Thoracic aorta (tissue), 2 donors: ENCODE measurements at regions not wholly inside any gene's neighbourhood (a gene's known extent, or its start where the extent isn't known, plus 50 kb on each side); places are given as distances from the start of the nearest gene placed in this dataset.

Experiments used
- ATAC-seq: fragments of 150-250 bp; one replicate; pipeline ENCODE4 v1.8.0; 2017; ENCODE audit warnings: low read depth; ENCODE audit not compliant: insufficient number of reproducible peaks, low FRiP score
- DNase-seq: peaks from one replicate; pipeline ENCODE4 v3.0.0-alpha.2; 2020; ENCODE audit warnings: low spot score
- H3K27ac ChIP-seq, 2 donors: fragments of 200-600 bp; sonication (generic); 1 replicate in 1 of 2; 2 replicates in 1 of 2; pipeline ENCODE4 v1.5.1; 2016; ENCODE audit warnings: mild to moderate bottlenecking in 2 of 2, moderate library complexity in 2 of 2
- H3K27me3 ChIP-seq: fragments of 200-600 bp; sonication (generic); replicated peaks from 2 replicates; pipeline ENCODE4 v1.6.0; 2016; ENCODE audit warnings: mild to moderate bottlenecking; ENCODE audit not compliant: insufficient read depth
- H3K36me3 ChIP-seq: fragments of 200-600 bp; sonication (generic); one replicate; pipeline ENCODE4 v1.5.1; 2016
- H3K4me1 ChIP-seq, 2 donors: fragments of 200-600 bp; sonication (generic); 1 replicate in 1 of 2; 2 replicates in 1 of 2; pipeline versions ENCODE4 v1.5.1 to v1.6.0; 2016; ENCODE audit warnings: low read depth in 2 of 2, mild to moderate bottlenecking in 1 of 2; ENCODE audit not compliant: control insufficient read depth in 1 of 2
- H3K4me3 ChIP-seq: fragments of 200-600 bp; sonication (generic); 2 replicates; pipeline ENCODE4 v1.5.1; 2016; ENCODE audit warnings: mild to moderate bottlenecking
- H3K9me3 ChIP-seq: fragments of 200-600 bp; sonication (generic); 2 replicates; pipeline ENCODE4 v1.5.1; 2016
- TF ChIP-seq, protein P1 (sequence below): fragments of 200-600 bp; sonication (generic); IDR thresholded peaks from one replicate; pipeline ENCODE4 v1.5.1; 2019; ENCODE audit warnings: antibody characterized with exemption

DNA sequence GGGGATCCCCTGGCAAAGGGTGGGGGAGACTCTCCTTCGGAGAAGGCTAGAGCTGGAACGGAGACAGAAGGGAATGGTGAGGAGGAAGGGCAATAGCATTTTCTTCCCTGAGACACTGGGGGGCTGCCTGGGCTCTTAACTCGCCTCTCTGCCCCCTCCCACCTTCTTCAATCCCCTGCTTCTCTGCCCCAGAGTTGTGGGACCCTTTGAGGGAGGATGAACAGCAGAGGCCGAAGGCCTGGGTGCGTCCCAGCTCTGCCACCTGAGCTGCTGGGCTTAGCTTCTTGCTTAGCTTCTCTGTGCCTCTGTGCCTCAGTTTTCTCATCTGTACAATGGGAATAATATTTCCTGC is 72.4 kb downstream of the RTL6 start:
- Histone ChIP-seq H3K27me3 (no peaks in the 10 kb centered on the region), H3K4me1 (no peaks in the 10 kb centered on the region), H3K9me3 (no peaks in the 10 kb centered on the region), H3K4me3 (no peak overlapping the region), H3K27ac (no peak overlapping the region), H3K36me3 (no peaks in the 10 kb centered on the region)
- no peak for ATAC-seq
- TF ChIP-seq, protein P1, sequence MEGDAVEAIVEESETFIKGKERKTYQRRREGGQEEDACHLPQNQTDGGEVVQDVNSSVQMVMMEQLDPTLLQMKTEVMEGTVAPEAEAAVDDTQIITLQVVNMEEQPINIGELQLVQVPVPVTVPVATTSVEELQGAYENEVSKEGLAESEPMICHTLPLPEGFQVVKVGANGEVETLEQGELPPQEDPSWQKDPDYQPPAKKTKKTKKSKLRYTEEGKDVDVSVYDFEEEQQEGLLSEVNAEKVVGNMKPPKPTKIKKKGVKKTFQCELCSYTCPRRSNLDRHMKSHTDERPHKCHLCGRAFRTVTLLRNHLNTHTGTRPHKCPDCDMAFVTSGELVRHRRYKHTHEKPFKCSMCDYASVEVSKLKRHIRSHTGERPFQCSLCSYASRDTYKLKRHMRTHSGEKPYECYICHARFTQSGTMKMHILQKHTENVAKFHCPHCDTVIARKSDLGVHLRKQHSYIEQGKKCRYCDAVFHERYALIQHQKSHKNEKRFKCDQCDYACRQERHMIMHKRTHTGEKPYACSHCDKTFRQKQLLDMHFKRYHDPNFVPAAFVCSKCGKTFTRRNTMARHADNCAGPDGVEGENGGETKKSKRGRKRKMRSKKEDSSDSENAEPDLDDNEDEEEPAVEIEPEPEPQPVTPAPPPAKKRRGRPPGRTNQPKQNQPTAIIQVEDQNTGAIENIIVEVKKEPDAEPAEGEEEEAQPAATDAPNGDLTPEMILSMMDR: no peak
- DNase-seq: no peak

DNA sequence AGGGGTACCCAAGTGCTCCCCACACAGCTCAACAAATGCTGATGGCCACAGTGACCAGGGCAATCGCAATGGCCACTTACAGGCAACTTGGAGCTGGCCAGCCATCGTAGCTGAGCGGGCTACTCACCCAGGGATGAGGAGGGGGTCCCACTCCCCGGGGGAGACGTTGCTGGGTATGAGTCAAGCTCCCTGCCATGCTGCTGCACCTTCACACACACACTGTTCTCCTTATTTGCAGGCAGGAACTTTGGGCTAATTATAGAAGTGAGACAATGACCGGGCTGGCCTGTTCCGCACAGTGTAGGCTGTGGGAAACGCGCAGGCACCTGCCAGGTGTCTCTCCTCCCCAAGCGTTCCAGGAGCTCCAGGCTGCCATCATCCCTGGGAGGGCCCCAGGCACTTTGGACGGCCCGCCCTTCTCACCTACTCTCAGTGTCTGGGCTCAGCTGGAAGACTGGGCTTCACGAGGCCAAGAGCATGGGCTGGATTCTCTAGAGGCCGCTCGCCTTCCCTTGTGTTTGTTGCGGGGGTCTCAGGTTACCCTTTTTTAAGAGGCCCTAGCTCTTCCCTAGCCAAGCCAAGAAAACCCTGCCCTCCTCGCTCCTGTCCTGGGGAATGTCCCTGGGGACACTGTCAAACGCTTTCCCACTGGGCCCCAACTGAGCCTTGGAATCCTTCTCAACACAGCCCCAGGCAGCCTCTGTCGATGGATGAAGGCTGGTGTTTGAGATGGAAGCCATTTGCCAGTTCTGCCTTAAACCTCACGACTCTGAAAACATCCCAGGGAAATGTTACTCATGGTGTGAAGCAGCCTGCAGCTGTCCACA is 73.0 kb downstream of the RTL6 start:
- Histone ChIP-seq H3K9me3 (peaks cover 5% of the 10 kb centered on the region), H3K27me3 (no peaks in the 10 kb centered on the region), H3K4me3 (no peak overlapping the region), H3K27ac (no peak overlapping the region), H3K36me3 (no peaks in the 10 kb centered on the region), H3K4me1 (no peaks in the 10 kb centered on the region)
- ATAC-seq (no peak), DNase-seq (no peak)
- TF ChIP-seq, protein P1: no peak

DNA sequence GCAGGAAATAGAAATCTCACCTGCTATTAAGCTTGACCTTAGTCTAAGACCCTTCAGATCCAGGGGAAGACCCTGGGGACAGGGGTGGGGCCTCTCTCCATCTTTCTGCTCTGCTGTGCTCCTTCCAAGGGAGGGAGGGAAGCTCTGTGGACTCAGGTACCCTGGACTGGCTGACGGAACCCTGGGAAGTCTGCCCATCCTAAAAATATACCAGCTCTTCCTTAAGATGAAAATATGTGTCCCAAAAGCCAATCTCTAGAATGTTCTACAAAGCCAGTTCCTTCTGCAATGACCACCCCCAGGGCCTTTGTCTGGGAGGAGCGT is 73.7 kb downstream of the RTL6 start:
- DNase-seq (no peak), ATAC-seq (no peak)
- Histone ChIP-seq H3K9me3 (peaks cover 12% of the 10 kb centered on the region), H3K27ac (no peak overlapping the region), H3K36me3 (no peaks in the 10 kb centered on the region), H3K27me3 (no peaks in the 10 kb centered on the region), H3K4me3 (no peak overlapping the region), H3K4me1 (no peaks in the 10 kb centered on the region)
- TF ChIP-seq, protein P1: no peak

DNA sequence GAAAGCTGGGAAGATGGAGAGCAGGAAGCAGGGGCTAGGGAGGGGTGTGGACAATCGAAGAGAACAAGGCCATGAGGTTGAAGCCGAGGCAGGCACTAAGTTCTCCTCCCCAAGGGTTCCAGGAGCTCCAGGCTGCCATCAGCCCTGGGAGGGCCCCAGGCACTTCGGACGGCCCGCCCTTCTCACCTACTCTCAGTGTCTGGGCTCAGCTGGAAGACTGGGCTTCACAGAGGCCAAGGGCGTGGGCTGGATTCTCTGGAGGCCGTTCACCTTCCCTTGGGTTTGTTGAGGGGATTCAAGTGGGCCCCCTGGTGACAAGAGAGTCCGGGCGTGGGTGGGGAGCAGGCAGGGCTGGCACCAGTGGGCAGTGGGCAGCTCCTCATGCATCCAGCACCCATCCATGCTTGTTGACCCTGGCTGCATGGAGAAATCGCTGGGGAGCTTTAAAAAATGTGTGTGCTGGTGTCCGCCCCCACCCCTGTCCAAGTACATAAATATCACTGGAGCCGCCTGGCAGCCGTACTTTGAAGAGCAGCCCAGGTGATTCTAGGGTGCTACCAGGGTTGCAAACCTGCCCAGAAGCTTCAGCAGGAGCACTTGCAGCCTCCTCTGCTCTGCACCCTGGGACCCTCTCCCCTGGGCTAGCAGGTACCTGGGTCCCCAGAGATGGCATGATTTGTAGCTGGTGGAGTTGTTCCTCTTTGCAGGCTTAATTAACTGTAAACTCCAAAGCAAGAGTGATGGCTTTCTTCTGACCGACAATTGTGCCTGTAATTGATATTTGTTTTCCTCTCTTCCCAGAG is 74.3 kb downstream of the RTL6 start:
- H3K9me3 ChIP-seq: peaks cover 13% of the 10 kb centered on the region
- no peak for DNase-seq
- H3K27me3 ChIP-seq: no peaks in the 10 kb centered on the region
- ATAC-seq: no peak
- H3K4me1 ChIP-seq: no peaks in the 10 kb centered on the region
- no peak overlapping the region for H3K27ac ChIP-seq
- TF ChIP-seq, protein P1: no peak
- no peak overlapping the region for H3K4me3 ChIP-seq
- no peaks in the 10 kb centered on the region for H3K36me3 ChIP-seq

DNA sequence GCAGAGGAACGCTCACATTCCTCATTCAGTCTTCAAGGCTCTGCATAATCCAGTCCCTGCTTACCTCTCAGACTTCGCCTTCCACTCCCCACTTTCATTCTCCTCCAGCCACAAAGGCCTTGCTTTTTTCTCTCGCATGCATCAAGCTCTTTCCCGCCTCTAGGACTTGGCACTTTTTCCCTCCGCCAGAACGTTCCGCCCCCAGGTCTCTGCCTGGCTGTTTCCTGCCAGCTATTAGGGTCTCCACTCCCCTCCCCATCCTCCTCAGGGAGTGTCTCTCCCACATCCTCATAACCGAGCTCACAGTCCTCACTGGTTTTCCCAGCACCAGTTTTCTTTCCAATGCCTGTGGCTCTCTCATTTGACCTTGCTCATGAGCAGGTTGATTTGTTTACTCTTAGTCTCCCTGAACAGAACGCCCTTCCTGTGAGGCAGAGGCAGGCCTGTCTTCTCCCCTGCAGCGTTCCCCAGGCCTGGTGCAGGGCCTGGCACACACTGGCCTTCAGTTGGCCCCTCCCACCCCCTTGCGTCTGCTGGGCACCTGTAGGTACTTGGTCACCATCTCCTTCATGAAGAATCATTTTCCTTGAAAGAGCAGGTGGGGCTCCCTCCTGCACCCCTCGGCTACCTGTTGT is 75.2 kb downstream of the RTL6 start:
- Histone ChIP-seq H3K9me3 (peaks cover 13% of the 10 kb centered on the region), H3K4me1 (no peaks in the 10 kb centered on the region), H3K4me3 (no peak overlapping the region), H3K27me3 (no peaks in the 10 kb centered on the region), H3K27ac (no peak overlapping the region), H3K36me3 (no peaks in the 10 kb centered on the region)
- TF ChIP-seq, protein P1: no peak
- DNase-seq (no peak), ATAC-seq (no peak)
